ENCODE measurements at regions not wholly inside any gene's neighbourhood (a gene's known extent, or its start where the extent isn't known, plus 50 kb on each side); places are given as distances from the start of the nearest gene placed in this dataset.

GRCh38 chrX:63581906-63582305, 203.1 kb downstream of the ARHGEF9 start (continued):
- TF ChIP-seq NFKBIZ (CRISPR knock-in tag; IDR thresholded peaks at IDR 0.05) (no peak), RARA (CRISPR knock-in tag; IDR thresholded peaks at IDR 0.05) (no peak)

DNA sequence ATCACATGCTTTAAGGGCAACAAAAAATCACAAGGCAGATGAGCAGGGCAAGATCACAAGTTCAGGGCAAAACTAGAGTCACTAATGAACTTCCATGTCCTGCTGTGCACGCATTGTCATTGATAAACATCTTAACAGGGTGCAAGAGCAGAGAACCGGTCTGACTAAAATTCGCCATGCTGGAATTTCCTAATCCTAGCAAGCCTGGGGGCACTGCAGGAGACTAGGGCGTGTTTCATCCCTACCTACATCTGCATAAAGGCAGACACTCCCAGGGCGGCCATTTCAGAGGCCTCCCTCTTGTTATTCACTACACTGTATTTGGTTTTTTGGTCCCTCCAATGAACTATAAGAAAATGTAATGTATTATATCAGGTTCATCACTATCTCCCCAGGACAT, 203.6 kb downstream of the ARHGEF9 start:
- H3K27ac ChIP-seq (ENCODE audit: extremely low read length, insufficient read depth, low read length): no peak overlapping the region
- no peaks in the 10 kb centered on the region for H3K4me1 ChIP-seq (ENCODE audit: insufficient read depth, low read length)
- intact Hi-C loops (cut with micrococcal nuclease; ENCODE audit: unreplicated experiment): no loop called here
- H3K9me3 ChIP-seq (ENCODE audit: low read length): no peaks in the 10 kb centered on the region
- no peaks in the 10 kb centered on the region for H3K36me3 ChIP-seq (replicated peaks in 1 of 2; ENCODE audit: control insufficient read depth in 1 of 2, insufficient read depth in 2 of 2, low read length in 2 of 2)
- ChIA-PET POLR2A (no interaction called here), CTCF (ENCODE audit: low intra/inter-chr PET ratio, low total read pairs) (no interaction called here)
- H4K20me1 ChIP-seq (ENCODE audit: insufficient read depth, low read length): no peaks in the 10 kb centered on the region
- ATAC-seq (no peak), DNase-seq (ENCODE audit: low spot score) (no peak), FAIRE-seq (no peak)
- H3K79me2 ChIP-seq (ENCODE audit: insufficient read depth, low read length): no peaks in the 10 kb centered on the region
- 0% methylated on average over 2 of the region's 5 CpGs for WGBS (ENCODE audit: low lambda C conversion rate)
- H3K27me3 ChIP-seq (ENCODE audit: control insufficient read depth in 1 of 2, insufficient read depth in 2 of 2, low read length in 2 of 2): no peaks in the 10 kb centered on the region
- TF ChIP-seq YY1 (IDR thresholded peaks at IDR 0.05; ENCODE audit: insufficient read depth, insufficient replicate concordance, low read depth, low read length): no peak
- no peak for TF ChIP-seq POLR2AphosphoS5 (IDR thresholded peaks at IDR 0.05; ENCODE audit: low read depth, low read length)
- no peak overlapping the region for H3K4me2 ChIP-seq (ENCODE audit: low read depth, low read length)
- no peak overlapping the region for H3K4me3 ChIP-seq (replicated peaks in 1 of 3; ENCODE audit: insufficient read depth in 1 of 3, low read depth in 2 of 3, low read length in 3 of 3)
- H3K9ac ChIP-seq (ENCODE audit: insufficient read depth, low read depth, low read length): no peak overlapping the region
- no peak overlapping the region for H2AFZ ChIP-seq (ENCODE audit: low read length)
- in situ Hi-C loops (cut with HindIII; ENCODE audit: extremely low pct_ligation_motif_present, low pct_unique_long_range_greater_than_20kb): no loop called here
- BruUV-seq (replicated peaks): no TSS peak

GRCh38 chrX:63576533-63576932, 208.5 kb downstream of the ARHGEF9 start:
- DNase-seq (ENCODE audit: low spot score) (no peak), FAIRE-seq (no peak), ATAC-seq (no peak)
- TF ChIP-seq GLI4 (CRISPR knock-in tag; IDR thresholded peaks at IDR 0.05; ENCODE audit: borderline replicate concordance): no peak
- no peak for TF ChIP-seq ZNF264 (CRISPR knock-in tag; IDR thresholded peaks at IDR 0.05)
- TF ChIP-seq ZSCAN25 (CRISPR knock-in tag; IDR thresholded peaks at IDR 0.05): no peak
- no peak for TF ChIP-seq ETS1 (CRISPR knock-in tag; IDR thresholded peaks at IDR 0.05)
- TF ChIP-seq, protein P1, sequence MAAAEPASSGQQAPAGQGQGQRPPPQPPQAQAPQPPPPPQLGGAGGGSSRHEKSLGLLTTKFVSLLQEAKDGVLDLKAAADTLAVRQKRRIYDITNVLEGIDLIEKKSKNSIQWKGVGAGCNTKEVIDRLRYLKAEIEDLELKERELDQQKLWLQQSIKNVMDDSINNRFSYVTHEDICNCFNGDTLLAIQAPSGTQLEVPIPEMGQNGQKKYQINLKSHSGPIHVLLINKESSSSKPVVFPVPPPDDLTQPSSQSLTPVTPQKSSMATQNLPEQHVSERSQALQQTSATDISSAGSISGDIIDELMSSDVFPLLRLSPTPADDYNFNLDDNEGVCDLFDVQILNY (CRISPR knock-in tag; conservative IDR thresholded peaks at IDR 0.05): no peak
- no peak for TF ChIP-seq TOE1 (CRISPR knock-in tag; IDR thresholded peaks at IDR 0.05)
- TF ChIP-seq CEBPG (CRISPR knock-in tag; IDR thresholded peaks at IDR 0.05): no peak
- no peak for TF ChIP-seq ZNF558 (CRISPR knock-in tag; IDR thresholded peaks at IDR 0.05; ENCODE audit: borderline replicate concordance)
- TF ChIP-seq, protein P2, sequence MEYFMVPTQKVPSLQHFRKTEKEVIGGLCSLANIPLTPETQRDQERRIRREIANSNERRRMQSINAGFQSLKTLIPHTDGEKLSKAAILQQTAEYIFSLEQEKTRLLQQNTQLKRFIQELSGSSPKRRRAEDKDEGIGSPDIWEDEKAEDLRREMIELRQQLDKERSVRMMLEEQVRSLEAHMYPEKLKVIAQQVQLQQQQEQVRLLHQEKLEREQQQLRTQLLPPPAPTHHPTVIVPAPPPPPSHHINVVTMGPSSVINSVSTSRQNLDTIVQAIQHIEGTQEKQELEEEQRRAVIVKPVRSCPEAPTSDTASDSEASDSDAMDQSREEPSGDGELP (IDR thresholded peaks at IDR 0.05; ENCODE audit: borderline replicate concordance, low read depth): no peak
- Histone ChIP-seq H3K9ac (ENCODE audit: insufficient read depth, low read depth, low read length) (no peak overlapping the region), H3K4me1 (ENCODE audit: insufficient read depth, low read length) (no peaks in the 10 kb centered on the region), H3K36me3 (replicated peaks in 1 of 2; ENCODE audit: control insufficient read depth in 1 of 2, insufficient read depth in 2 of 2, low read length in 2 of 2) (no peaks in the 10 kb centered on the region), H4K20me1 (ENCODE audit: insufficient read depth, low read length) (no peaks in the 10 kb centered on the region), H3K27me3 (ENCODE audit: control insufficient read depth in 1 of 2, insufficient read depth in 2 of 2, low read length in 2 of 2) (no peaks in the 10 kb centered on the region), H3K4me2 (ENCODE audit: low read depth, low read length) (no peak overlapping the region), H3K79me2 (ENCODE audit: insufficient read depth, low read length) (no peaks in the 10 kb centered on the region), H3K9me3 (ENCODE audit: low read length) (no peaks in the 10 kb centered on the region), H3K4me3 (replicated peaks in 1 of 3; ENCODE audit: insufficient read depth in 1 of 3, low read depth in 2 of 3, low read length in 3 of 3) (no peak overlapping the region), H3K27ac (ENCODE audit: extremely low read length, insufficient read depth, low read length) (no peak overlapping the region), H2AFZ (ENCODE audit: low read length) (no peak overlapping the region)
- ChIA-PET CTCF (ENCODE audit: low intra/inter-chr PET ratio, low total read pairs) (no interaction called here), POLR2A (no interaction called here)
- 0% methylated on average over 1 of the region's 1 CpG for WGBS (ENCODE audit: low lambda C conversion rate)
- in situ Hi-C loops (cut with HindIII; ENCODE audit: extremely low pct_ligation_motif_present, low pct_unique_long_range_greater_than_20kb) (no loop called here), intact Hi-C loops (cut with micrococcal nuclease; ENCODE audit: unreplicated experiment) (no loop called here)
- BruUV-seq (replicated peaks): no TSS peak

Measured in HepG2 (cell line).